BLaER1 (cell line): ENCODE measurements at regions not wholly inside any gene's neighbourhood (a gene's known extent, or its start where the extent isn't known, plus 50 kb on each side); places are given as distances from the start of the nearest gene placed in this dataset.

Source experiments
- H3K27ac ChIP-seq: shearing (Covaris generic); formaldehyde crosslinking; 2 replicates; pipeline ENCODE4 v1.8.1; 2022
- H3K27me3 ChIP-seq: shearing (Covaris generic); formaldehyde crosslinking; 2 replicates; pipeline ENCODE4 v1.8.1; 2022
- H3K36me3 ChIP-seq: shearing (Covaris generic); formaldehyde crosslinking; 2 replicates; pipeline ENCODE4 v1.8.1; 2022
- H3K4me1 ChIP-seq: shearing (Covaris generic); formaldehyde crosslinking; 2 replicates; pipeline ENCODE4 v1.8.1; 2022
- H3K4me2 ChIP-seq: shearing (Covaris generic); formaldehyde crosslinking; 2 replicates; pipeline ENCODE4 v1.8.1; 2022
- H3K4me3 ChIP-seq: shearing (Covaris generic); formaldehyde crosslinking; 2 replicates; pipeline ENCODE4 v1.8.1; 2022
- H3K9ac ChIP-seq: shearing (Covaris generic); formaldehyde crosslinking; 2 replicates; pipeline ENCODE4 v1.8.1; 2022
- H3K9me3 ChIP-seq: shearing (Covaris generic); formaldehyde crosslinking; 2 replicates; pipeline ENCODE4 v1.8.1; 2022
- H4K20me1 ChIP-seq: shearing (Covaris generic); formaldehyde crosslinking; 2 replicates; pipeline ENCODE4 v1.8.1; 2022
- Cebpa-rat ChIP-seq: shearing (Covaris generic); IDR thresholded peaks from 2 replicates; pipeline ENCODE4 v1.8.1; 2022

DNA sequence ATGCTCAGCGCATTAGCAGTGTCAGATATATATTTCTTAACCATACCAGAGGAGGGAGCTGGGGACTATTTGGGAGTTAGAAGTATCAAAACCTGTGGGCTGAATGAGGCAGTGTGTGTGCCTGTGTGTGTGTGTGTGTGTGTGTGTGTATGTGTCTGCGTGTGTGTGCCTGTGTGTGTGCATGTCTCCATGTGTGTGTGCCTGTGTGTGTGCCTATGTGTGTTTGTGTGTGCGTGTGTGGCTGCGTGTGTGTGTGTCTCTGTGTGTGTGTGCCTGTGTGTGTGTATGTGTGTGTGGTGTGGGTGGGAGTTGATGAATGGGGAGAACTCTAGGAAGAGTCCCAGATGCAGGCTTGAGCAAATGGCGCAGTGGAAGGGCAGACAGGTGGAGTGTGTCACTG is 92.9 kb downstream of the PAX1 start:
- Histone ChIP-seq H3K9ac (no peak overlapping the region), H3K36me3 (no peaks in the 10 kb centered on the region), H3K27me3 (no peaks in the 10 kb centered on the region), H3K9me3 (no peaks in the 10 kb centered on the region), H3K4me3 (no peak overlapping the region), H3K4me1 (no peaks in the 10 kb centered on the region), H3K4me2 (no peak overlapping the region), H3K27ac (no peak overlapping the region), H4K20me1 (no peaks in the 10 kb centered on the region)
- TF ChIP-seq Cebpa-rat: no peak

- Histone ChIP-seq H3K9ac (no peak overlapping the region), H4K20me1 (no peaks in the 10 kb centered on the region), H3K4me2 (no peak overlapping the region), H3K36me3 (no peaks in the 10 kb centered on the region), H3K9me3 (no peaks in the 10 kb centered on the region), H3K4me1 (no peaks in the 10 kb centered on the region), H3K27me3 (no peaks in the 10 kb centered on the region), H3K4me3 (no peak overlapping the region), H3K27ac (no peak overlapping the region)
- no peak for TF ChIP-seq Cebpa-rat
Measured at GRCh38 chr20:21796059-21796458, 90.6 kb downstream of the PAX1 start.

DNA sequence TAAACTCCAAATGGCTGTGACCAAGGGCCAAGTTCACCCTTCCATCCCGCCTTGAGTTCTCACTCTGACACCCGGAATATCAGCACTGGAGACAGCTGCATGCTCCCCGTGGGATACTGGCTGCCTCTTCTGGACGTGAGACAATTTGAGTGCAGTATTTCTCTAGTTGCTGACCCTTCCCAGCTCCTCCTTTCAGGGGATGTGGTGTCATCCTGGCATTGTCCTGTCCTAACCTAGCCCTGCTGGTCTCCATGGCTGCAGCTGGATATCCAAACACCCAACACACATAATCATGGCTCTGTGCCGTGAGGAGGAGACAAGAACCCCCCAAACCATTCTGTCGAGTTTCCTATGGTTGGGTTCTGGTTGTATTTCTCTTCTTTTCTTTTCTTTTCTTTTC is 82.6 kb downstream of the PAX1 start:
- H3K9me3 ChIP-seq: no peaks in the 10 kb centered on the region
- no peak overlapping the region for H3K27ac ChIP-seq
- no peak for TF ChIP-seq Cebpa-rat
- H3K27me3 ChIP-seq: no peaks in the 10 kb centered on the region
- H3K9ac ChIP-seq: no peak overlapping the region
- H3K4me3 ChIP-seq: no peak overlapping the region
- H3K36me3 ChIP-seq: no peaks in the 10 kb centered on the region
- no peaks in the 10 kb centered on the region for H4K20me1 ChIP-seq
- no peaks in the 10 kb centered on the region for H3K4me1 ChIP-seq
- H3K4me2 ChIP-seq: no peak overlapping the region

DNA sequence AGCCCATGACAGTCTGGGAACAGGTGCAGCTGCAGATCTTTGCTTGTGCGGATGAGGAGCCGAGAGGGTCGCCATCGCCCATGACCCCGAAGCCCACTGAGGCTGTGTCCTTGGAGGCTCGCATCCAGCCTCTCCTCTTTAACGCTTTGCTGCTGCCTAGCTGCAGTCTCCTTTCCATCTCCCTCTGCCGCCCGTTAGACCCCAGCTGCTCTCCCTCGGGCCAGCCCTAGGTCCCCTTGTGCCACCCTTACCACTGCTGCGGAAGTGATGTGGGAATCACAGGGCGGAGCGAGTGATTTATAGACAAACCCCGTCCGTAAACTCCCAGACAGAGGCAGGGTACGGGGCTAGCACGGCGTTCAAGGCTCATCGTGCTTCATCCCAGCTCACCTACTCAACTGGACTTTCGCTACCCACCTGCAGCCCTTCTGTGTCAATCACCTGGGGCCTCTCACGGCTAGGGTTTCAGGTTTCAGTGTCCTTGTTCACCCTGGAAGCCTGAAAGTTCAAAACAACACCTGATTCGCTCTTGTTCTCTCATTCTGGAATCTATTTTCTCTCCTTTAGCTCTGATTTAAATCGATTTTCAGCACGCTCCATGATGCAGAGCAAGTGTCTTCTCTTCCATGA is 76.1 kb downstream of the PAX1 start:
- Histone ChIP-seq H3K9me3 (no peaks in the 10 kb centered on the region), H3K27ac (no peak overlapping the region), H3K27me3 (no peaks in the 10 kb centered on the region), H3K4me2 (no peak overlapping the region), H4K20me1 (no peaks in the 10 kb centered on the region), H3K4me3 (no peak overlapping the region), H3K36me3 (no peaks in the 10 kb centered on the region), H3K9ac (no peak overlapping the region), H3K4me1 (no peaks in the 10 kb centered on the region)
- no peak for TF ChIP-seq Cebpa-rat

DNA sequence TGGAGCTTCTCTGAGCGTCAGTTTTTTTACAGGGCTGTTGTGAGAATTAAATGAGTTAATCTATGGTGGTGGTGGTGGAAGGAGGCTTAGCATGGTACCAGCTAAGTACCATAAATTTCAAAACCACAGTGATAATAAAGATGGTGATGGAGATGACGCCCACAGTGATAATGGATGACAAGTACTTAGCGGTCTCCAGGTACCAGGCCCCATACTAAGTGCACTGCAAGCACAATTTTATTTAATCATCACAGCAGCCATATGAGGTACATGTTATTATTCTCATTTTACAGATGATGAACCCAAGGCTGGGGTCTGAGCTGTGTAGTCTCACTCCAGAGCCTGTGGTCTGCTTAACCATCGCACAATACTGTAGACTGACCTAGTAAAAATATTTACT is 75.1 kb downstream of the PAX1 start:
- Histone ChIP-seq H3K4me2 (no peak overlapping the region), H3K27ac (no peak overlapping the region), H3K9ac (no peak overlapping the region), H3K27me3 (no peaks in the 10 kb centered on the region), H3K9me3 (no peaks in the 10 kb centered on the region), H3K4me1 (no peaks in the 10 kb centered on the region), H3K36me3 (no peaks in the 10 kb centered on the region), H3K4me3 (no peak overlapping the region), H4K20me1 (no peaks in the 10 kb centered on the region)
- TF ChIP-seq Cebpa-rat: no peak
